H9 (cell line): ENCODE measurements at regions not wholly inside any gene's neighbourhood (a gene's known extent, or its start where the extent isn't known, plus 50 kb on each side); places are given as distances from the start of the nearest gene placed in this dataset.

Experiments used
- DNase-seq: peaks from one replicate; pipeline ENCODE4 v3.0.0-alpha.2; 2017
- H2AFZ ChIP-seq: one replicate; pipeline ENCODE4 v1.6.1; 2013; ENCODE audit warnings: mild to moderate bottlenecking, low read length, control low read depth, moderate library complexity
- H2AK5ac ChIP-seq: 2 replicates; pipeline ENCODE4 v1.6.1; 2013; ENCODE audit warnings: low read length, control low read depth, mixed read lengths; ENCODE audit not compliant: insufficient read length
- H2BK120ac ChIP-seq: one replicate; pipeline ENCODE4 v1.6.1; 2013; ENCODE audit warnings: low read depth, mild to moderate bottlenecking, low read length, control low read depth, inconsistent platforms; ENCODE audit not compliant: poor library complexity, severe bottlenecking
- H2BK12ac ChIP-seq: 2 replicates; pipeline ENCODE4 v1.6.1; 2013; ENCODE audit warnings: low read length, control low read depth, mixed read lengths, low read depth; ENCODE audit not compliant: insufficient read length
- H2BK15ac ChIP-seq: 2 replicates; pipeline ENCODE4 v1.6.1; 2013; ENCODE audit warnings: low read depth, low read length, control low read depth
- H2BK20ac ChIP-seq: one replicate; pipeline ENCODE4 v1.6.1; 2013; ENCODE audit warnings: low read depth, mild to moderate bottlenecking, low read length, control low read depth, inconsistent platforms; ENCODE audit not compliant: poor library complexity, severe bottlenecking
- H2BK5ac ChIP-seq: 2 replicates; pipeline ENCODE4 v1.6.1; 2013; ENCODE audit warnings: low read length, control low read depth, mixed read lengths; ENCODE audit not compliant: insufficient read length
- H3K14ac ChIP-seq: 2 replicates; pipeline ENCODE4 v1.6.1; 2013; ENCODE audit warnings: low read length, control low read depth; ENCODE audit not compliant: insufficient read depth
- H3K18ac ChIP-seq: 2 replicates; pipeline ENCODE4 v1.6.1; 2013; ENCODE audit warnings: low read depth, mild to moderate bottlenecking, mixed read lengths, low read length, control low read depth; ENCODE audit not compliant: insufficient read length
- H3K23ac ChIP-seq: 2 replicates; pipeline ENCODE4 v1.6.1; 2013; ENCODE audit warnings: low read length, control low read depth, mixed read lengths, low read depth; ENCODE audit not compliant: insufficient read length
- H3K23me2 ChIP-seq: 2 replicates; pipeline ENCODE4 v1.6.1; 2013; ENCODE audit warnings: low read depth, mild to moderate bottlenecking, mixed read lengths, low read length, control low read depth; ENCODE audit not compliant: insufficient read length, poor library complexity, severe bottlenecking
- H3K27ac ChIP-seq: 2 replicates; pipeline ENCODE4 v1.5.1; 2013; ENCODE audit warnings: low read length, control low read depth, mixed read lengths, low read depth; ENCODE audit not compliant: insufficient read length
- H3K27me3 ChIP-seq: 2 replicates; pipeline ENCODE4 v1.6.1; 2013; ENCODE audit warnings: low read length, control low read depth, inconsistent platforms; ENCODE audit not compliant: insufficient read depth
- H3K4ac ChIP-seq: 2 replicates; pipeline ENCODE4 v1.6.1; 2013; ENCODE audit warnings: low read depth, mild to moderate bottlenecking, control low read depth, inconsistent platforms, low read length, moderate library complexity
- H3K4me1 ChIP-seq: 2 replicates; pipeline ENCODE4 v1.6.1; 2013; ENCODE audit warnings: low read length, control low read depth, inconsistent platforms; ENCODE audit not compliant: insufficient read depth
- H3K4me2 ChIP-seq: 2 replicates; pipeline ENCODE4 v1.6.1; 2013; ENCODE audit warnings: low read length, control low read depth, mixed read lengths; ENCODE audit not compliant: insufficient read length, insufficient read depth
- H3K56ac ChIP-seq: 2 replicates; pipeline ENCODE4 v1.6.1; 2013; ENCODE audit warnings: low read depth, mild to moderate bottlenecking, mixed read lengths, low read length, control low read depth; ENCODE audit not compliant: insufficient read length
- H3K79me1 ChIP-seq: 2 replicates; pipeline ENCODE4 v1.6.1; 2013; ENCODE audit warnings: low read depth, mild to moderate bottlenecking, moderate library complexity, low read length, control low read depth, inconsistent platforms; ENCODE audit not compliant: insufficient read depth, poor library complexity, severe bottlenecking
- H3K79me2 ChIP-seq: 2 replicates; pipeline ENCODE4 v1.6.1; 2013; ENCODE audit warnings: low read length, control low read depth, inconsistent platforms; ENCODE audit not compliant: insufficient read depth
- H3K9ac ChIP-seq: 2 replicates; pipeline ENCODE4 v1.6.1; 2013; ENCODE audit warnings: low read length, control low read depth, mixed read lengths; ENCODE audit not compliant: insufficient read length; ENCODE audit errors: extremely low read depth
- H3K9me3 ChIP-seq: one replicate; pipeline ENCODE4 v1.6.1; 2013; ENCODE audit warnings: low read depth, low read length, inconsistent platforms; ENCODE audit not compliant: control insufficient read depth
- H3T11ph ChIP-seq: one replicate; pipeline ENCODE4 v1.6.1; 2013; ENCODE audit warnings: mild to moderate bottlenecking, low read length, control low read depth, inconsistent platforms
- H4K20me1 ChIP-seq: one replicate; pipeline ENCODE4 v1.6.1; 2013; ENCODE audit not compliant: control insufficient read depth, insufficient read length, insufficient read depth
- H4K5ac ChIP-seq: 2 replicates; pipeline ENCODE4 v1.6.1; 2013; ENCODE audit warnings: low read depth, mild to moderate bottlenecking, mixed read lengths, low read length, control low read depth; ENCODE audit not compliant: insufficient read length
- H4K8ac ChIP-seq: replicated peaks from 2 replicates; pipeline ENCODE4 v1.6.1; 2013; ENCODE audit warnings: low read length, control low read depth, mixed read lengths, low read depth; ENCODE audit not compliant: insufficient read length
- H4K91ac ChIP-seq: 2 replicates; pipeline ENCODE4 v1.6.1; 2013; ENCODE audit warnings: low read depth, mild to moderate bottlenecking, moderate library complexity, mixed read lengths, low read length, control low read depth; ENCODE audit not compliant: insufficient read length
- H3K27ac Mint-ChIP-seq, 3 experiments: 2 replicates in 2 of 3; 3 replicates in 1 of 3; pipeline ENCODE4 v1.8.0; 2020 to 2021; ENCODE audit warnings: mixed read lengths in 3 of 3, mild to moderate bottlenecking in 1 of 3, moderate library complexity in 1 of 3
- H3K27me3 Mint-ChIP-seq: 2 replicates; pipeline ENCODE4 v1.8.0; 2021; ENCODE audit warnings: low read depth, mild to moderate bottlenecking, moderate library complexity, mixed read lengths
- H3K36me3 Mint-ChIP-seq, 3 experiments: 2 replicates in 2 of 3; 3 replicates in 1 of 3; pipeline ENCODE4 v1.8.0; 2020 to 2021; ENCODE audit warnings: low read depth in 3 of 3, mixed read lengths in 3 of 3; ENCODE audit not compliant: insufficient read depth in 1 of 3
- H3K4me1 Mint-ChIP-seq, 2 experiments: 2 replicates each; pipeline ENCODE4 v1.8.0; 2020; ENCODE audit warnings: mixed read lengths in 2 of 2
- H3K4me3 Mint-ChIP-seq, 2 experiments: 2 replicates in 1 of 2; 3 replicates in 1 of 2; pipeline ENCODE4 v1.8.0; 2020 to 2021; ENCODE audit warnings: mild to moderate bottlenecking in 2 of 2, mixed read lengths in 2 of 2, moderate library complexity in 1 of 2
- H3K9me3 Mint-ChIP-seq, 2 experiments: 2 replicates in 1 of 2; 3 replicates in 1 of 2; pipeline ENCODE4 v1.8.0; 2020; ENCODE audit warnings: mild to moderate bottlenecking in 2 of 2, mixed read lengths in 2 of 2, moderate library complexity in 1 of 2
- CTCF ChIP-seq: fragments of 200-600 bp; sonication (generic); conservative IDR thresholded peaks from 3 replicates; pipeline ENCODE4 v1.8.0; 2021; ENCODE audit warnings: antibody characterized with exemption, mild to moderate bottlenecking
- WGBS: extraction: QIAGEN DNeasy Blood & Tissue Kit; methylation state at CpG from one replicate; pipeline ENCODE4 v1.1.7; 2013; ENCODE audit warnings: missing lambda C conversion rate, low lambda C conversion rate, mixed read lengths; ENCODE audit not compliant: insufficient read length; ENCODE audit errors: extremely low coverage; 5-methylcytosine and 5-hydroxymethylcytosine counted together

DNA sequence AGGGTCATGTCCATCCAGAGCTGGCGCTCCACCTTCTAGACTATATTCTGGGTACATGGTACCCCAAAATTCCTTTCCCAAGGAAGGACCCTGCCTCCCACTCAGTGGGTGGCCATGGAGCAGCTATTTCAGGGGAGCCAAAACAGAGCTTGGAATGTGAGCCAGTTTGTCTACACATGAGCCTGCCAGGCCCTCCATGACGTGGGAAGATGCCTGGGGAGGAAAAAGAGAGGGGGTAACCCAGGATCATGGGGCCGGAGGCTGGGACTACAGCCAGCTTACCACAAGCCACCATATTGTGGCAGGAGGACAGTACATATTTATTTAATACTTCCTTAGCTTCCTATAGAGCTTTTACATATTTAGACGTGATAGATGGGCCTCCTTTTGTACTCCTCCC lies 414.7 kb upstream of the TNP1 start:
- H3K27me3 Mint-ChIP-seq, result peaks cover 100% of the 10 kb centered on the region
- H3K27me3 ChIP-seq, result peaks cover 68% of the 10 kb centered on the region

More for the DNA sequence above, 414.7 kb upstream of the TNP1 start:
- Histone ChIP-seq H3K4ac (no peak overlapping the region), H4K91ac (no peak overlapping the region), H4K8ac (no peak overlapping the region), H3K79me2 (no peaks in the 10 kb centered on the region), H2BK20ac (no peak overlapping the region), H3K23me2 (no peaks in the 10 kb centered on the region), H3K9me3 (no peaks in the 10 kb centered on the region), H2AFZ (no peak overlapping the region), H3T11ph (no peak overlapping the region), H4K5ac (no peak overlapping the region), H3K14ac (no peak overlapping the region), H3K18ac (no peak overlapping the region), H3K4me2 (no peak overlapping the region), H4K20me1 (no peaks in the 10 kb centered on the region), H3K27ac (no peak overlapping the region), H3K9ac (no peak overlapping the region), H3K4me1 (no peaks in the 10 kb centered on the region), H2AK5ac (no peak overlapping the region), H2BK120ac (no peak overlapping the region), H2BK5ac (no peak overlapping the region), H3K56ac (no peak overlapping the region), H2BK15ac (no peak overlapping the region), H3K79me1 (no peaks in the 10 kb centered on the region), H3K23ac (no peak overlapping the region), H2BK12ac (no peak overlapping the region)
- H3K27ac Mint-ChIP-seq, result no peak overlapping the region
- no peaks in the 10 kb centered on the region for H3K36me3 Mint-ChIP-seq
- H3K4me3 Mint-ChIP-seq, result no peak overlapping the region
- WGBS, result no CpG with 5 or more reads among the region's 4 CpGs
- DNase-seq, result no peak
- TF ChIP-seq CTCF, result no peak
- peaks cover 11% of the 10 kb centered on the region in 2 experiments for H3K4me1 Mint-ChIP-seq
- H3K9me3 Mint-ChIP-seq, result peaks cover 0 to 5% of the 10 kb centered on the region in 2 experiments; a peak in 2 of 5 replicates
